ENCODE measurements at regions not wholly inside any gene's neighbourhood (a gene's known extent, or its start where the extent isn't known, plus 50 kb on each side); places are given as distances from the start of the nearest gene placed in this dataset.

DNA sequence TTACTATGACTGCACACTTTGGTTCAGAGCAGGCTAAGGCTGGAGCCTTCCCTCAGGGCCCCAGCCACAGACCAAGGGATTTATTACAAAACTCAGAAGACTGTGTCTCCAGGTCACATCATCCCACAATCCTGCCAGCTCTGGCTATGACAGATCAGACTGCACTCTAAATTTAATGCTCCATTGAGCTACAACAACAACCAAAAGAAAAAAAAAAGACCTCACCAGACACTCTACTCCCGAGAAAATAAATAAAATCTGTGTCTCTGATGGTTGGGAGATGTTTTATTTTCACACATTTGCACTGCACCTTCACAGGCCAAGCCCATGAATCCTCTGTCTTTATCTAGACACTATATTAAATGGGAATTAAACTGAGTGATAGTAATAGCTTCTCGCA is 50.8 kb upstream of the CTNNB1 start:
- DNase-seq (ENCODE audit: low spot score) = no peak
- TF ChIP-seq, protein P1, sequence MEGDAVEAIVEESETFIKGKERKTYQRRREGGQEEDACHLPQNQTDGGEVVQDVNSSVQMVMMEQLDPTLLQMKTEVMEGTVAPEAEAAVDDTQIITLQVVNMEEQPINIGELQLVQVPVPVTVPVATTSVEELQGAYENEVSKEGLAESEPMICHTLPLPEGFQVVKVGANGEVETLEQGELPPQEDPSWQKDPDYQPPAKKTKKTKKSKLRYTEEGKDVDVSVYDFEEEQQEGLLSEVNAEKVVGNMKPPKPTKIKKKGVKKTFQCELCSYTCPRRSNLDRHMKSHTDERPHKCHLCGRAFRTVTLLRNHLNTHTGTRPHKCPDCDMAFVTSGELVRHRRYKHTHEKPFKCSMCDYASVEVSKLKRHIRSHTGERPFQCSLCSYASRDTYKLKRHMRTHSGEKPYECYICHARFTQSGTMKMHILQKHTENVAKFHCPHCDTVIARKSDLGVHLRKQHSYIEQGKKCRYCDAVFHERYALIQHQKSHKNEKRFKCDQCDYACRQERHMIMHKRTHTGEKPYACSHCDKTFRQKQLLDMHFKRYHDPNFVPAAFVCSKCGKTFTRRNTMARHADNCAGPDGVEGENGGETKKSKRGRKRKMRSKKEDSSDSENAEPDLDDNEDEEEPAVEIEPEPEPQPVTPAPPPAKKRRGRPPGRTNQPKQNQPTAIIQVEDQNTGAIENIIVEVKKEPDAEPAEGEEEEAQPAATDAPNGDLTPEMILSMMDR (conservative IDR thresholded peaks at IDR 0.05; ENCODE audit: low read depth) = no peak
- ChIA-PET CTCF (no interaction called here), POLR2A (ENCODE audit: low non-redundant PET) (no interaction called here)
- H3K27ac ChIP-seq = no peak overlapping the region

DNA sequence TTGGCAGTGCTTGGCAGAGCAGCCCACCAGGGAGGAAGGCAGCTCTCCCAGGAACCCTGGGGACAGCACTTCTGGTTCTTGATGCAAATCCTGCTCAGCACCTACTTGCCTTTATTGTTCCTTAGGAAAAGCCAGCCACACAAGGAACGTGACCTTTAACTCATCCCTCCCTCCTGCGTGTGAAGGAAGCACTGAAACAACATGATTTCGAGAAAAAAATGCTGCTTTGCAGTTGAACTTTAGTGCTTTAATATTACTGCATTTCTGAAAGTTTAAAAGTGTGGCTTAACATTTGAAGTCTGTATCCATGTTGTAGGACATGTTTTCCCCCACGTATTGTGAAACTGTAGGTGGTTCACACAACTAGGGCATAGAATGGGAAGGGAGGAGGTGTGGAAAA is 50.4 kb upstream of the CTNNB1 start:
- H3K27ac ChIP-seq = no peak overlapping the region
- POLR2A ChIA-PET (ENCODE audit: low non-redundant PET) = no interaction called here
- TF ChIP-seq, protein P1 (conservative IDR thresholded peaks at IDR 0.05; ENCODE audit: low read depth) = no peak
- CTCF ChIA-PET = no interaction called here
- no peak for DNase-seq (ENCODE audit: low spot score)
